PC-9 (cell line): ENCODE measurements at regions not wholly inside any gene's neighbourhood (a gene's known extent, or its start where the extent isn't known, plus 50 kb on each side); places are given as distances from the start of the nearest gene placed in this dataset.

Experiments
- BruUV-seq: library from RNA; stranded (reverse); fragments of 400-500 nt; replicated peaks from 2 replicates; lab custom pipeline; 2021; lab: Mats Ljungman, UMichigan
- CTCF ChIA-PET: fragments of 300-600 bp; sonication (Branson Sonifier 250); formaldehyde crosslinking; loops from one replicate; lab custom pipeline; 2022; ENCODE audit warnings: antibody characterized with exemption; lab: Charles Lee
- POLR2A ChIA-PET: fragments of 300-600 bp; sonication (Branson Sonifier 250); formaldehyde crosslinking; loops from one replicate; lab custom pipeline; 2022; ENCODE audit warnings: antibody characterized with exemption; ENCODE audit not compliant: unreplicated experiment; lab: Charles Lee
- DNase-seq, 2 experiments: peaks; one replicate each; pipeline versions ENCODE4 v3.0.0 to v3.0.0-alpha.2; 2015 to 2022; ENCODE audit warnings: mixed read lengths in 1 of 2
- H2AFZ ChIP-seq: fragments of 200-600 bp; sonication (generic); 2 replicates; pipeline ENCODE4 v1.8.1; 2017; ENCODE audit warnings: antibody characterized with exemption
- H3F3A ChIP-seq: fragments of 200-600 bp; sonication (generic); 2 replicates; pipeline ENCODE4 v1.8.1; 2017; ENCODE audit warnings: antibody characterized with exemption, mild to moderate bottlenecking, low read depth; ENCODE audit not compliant: insufficient read depth
- H3K27ac ChIP-seq: fragments of 200-600 bp; sonication (generic); 2 replicates; pipeline ENCODE4 v1.6.1; 2016; ENCODE audit warnings: mixed run types
- H3K27me3 ChIP-seq: fragments of 200-600 bp; sonication (generic); 2 replicates; pipeline ENCODE4 v1.6.1; 2016; ENCODE audit warnings: low read depth, mixed run types; ENCODE audit not compliant: insufficient read depth
- H3K36me3 ChIP-seq: fragments of 200-600 bp; sonication (generic); 2 replicates; pipeline ENCODE4 v1.6.1; 2016; ENCODE audit warnings: low read depth, mixed run types
- H3K4me1 ChIP-seq: fragments of 200-600 bp; sonication (generic); replicated peaks from 2 replicates; pipeline ENCODE4 v1.6.1; 2016; ENCODE audit warnings: mixed run types; ENCODE audit not compliant: insufficient read depth
- H3K4me2 ChIP-seq: fragments of 200-600 bp; sonication (generic); 2 replicates; pipeline ENCODE4 v1.6.1; 2017; ENCODE audit warnings: mixed run types
- H3K4me3 ChIP-seq: fragments of 200-600 bp; sonication (generic); 2 replicates; pipeline ENCODE4 v1.6.1; 2016; ENCODE audit warnings: mixed run types
- H3K79me2 ChIP-seq: fragments of 200-600 bp; sonication (generic); 2 replicates; pipeline ENCODE4 v1.6.1; 2017; ENCODE audit warnings: low read depth, mixed run types
- H3K9me2 ChIP-seq: fragments of 200-600 bp; sonication (generic); 2 replicates; pipeline ENCODE4 v1.8.1; 2017; ENCODE audit warnings: mild to moderate bottlenecking; ENCODE audit not compliant: insufficient read depth
- H3K9me3 ChIP-seq: fragments of 200-600 bp; sonication (generic); 2 replicates; pipeline ENCODE4 v1.8.1; 2016; ENCODE audit warnings: low read depth; ENCODE audit not compliant: insufficient read depth
- H4K20me1 ChIP-seq: fragments of 200-600 bp; sonication (generic); 2 replicates; pipeline ENCODE4 v1.8.1; 2017; ENCODE audit not compliant: insufficient read depth
- CTCF ChIP-seq: fragments of 200-600 bp; sonication (generic); conservative IDR thresholded peaks from 2 replicates; pipeline ENCODE4 v1.6.1; 2017; ENCODE audit warnings: mixed run types, antibody characterized with exemption, mild to moderate bottlenecking, moderate library complexity
- EZH2 ChIP-seq: fragments of 200-600 bp; sonication (generic); IDR thresholded peaks from 2 replicates; pipeline ENCODE4 v1.8.0; 2017; ENCODE audit warnings: antibody characterized with exemption, low read depth
- intact Hi-C: fragments of 100-400 bp; cut with micrococcal nuclease; formaldehyde crosslinking; loops from one replicate; pipeline ENCODE4 v1.10.0; 2022; ENCODE audit not compliant: unreplicated experiment

- TF ChIP-seq EZH2 (no peak), CTCF (no peak)
- Histone ChIP-seq H4K20me1 (no peaks in the 10 kb centered on the region), H2AFZ (no peak overlapping the region), H3K36me3 (no peaks in the 10 kb centered on the region), H3K79me2 (no peaks in the 10 kb centered on the region), H3K27me3 (no peaks in the 10 kb centered on the region), H3F3A (no peaks in the 10 kb centered on the region), H3K4me3 (no peak overlapping the region), H3K27ac (no peak overlapping the region), H3K9me3 (peaks cover 6% of the 10 kb centered on the region), H3K9me2 (no peaks in the 10 kb centered on the region; the same call in 1 of the 2 replicates), H3K4me1 (no peaks in the 10 kb centered on the region), H3K4me2 (no peak overlapping the region)
- intact Hi-C loops = no loop called here
- no peak for DNase-seq
- POLR2A ChIA-PET = no interaction called here
- no TSS peak for BruUV-seq
- CTCF ChIA-PET = no interaction called here
Measured at GRCh38 chr10:63021225-63021624, 111.9 kb upstream of the NRBF2 start.

- H3K4me2 ChIP-seq = no peak overlapping the region
- intact Hi-C loops = no loop called here
- no peak overlapping the region for H3K27ac ChIP-seq
- H3K9me2 ChIP-seq = no peaks in the 10 kb centered on the region; the same call in 1 of the 2 replicates
- ChIA-PET POLR2A (no interaction called here), CTCF (no interaction called here)
- H4K20me1 ChIP-seq = no peaks in the 10 kb centered on the region
- no peak overlapping the region for H2AFZ ChIP-seq
- no peaks in the 10 kb centered on the region for H3F3A ChIP-seq
- no peak for DNase-seq
- peaks cover 6% of the 10 kb centered on the region; the same call in 1 of the 2 replicates for H3K9me3 ChIP-seq
- TF ChIP-seq EZH2 = no peak
- no peak for TF ChIP-seq CTCF
- H3K27me3 ChIP-seq = no peaks in the 10 kb centered on the region
- no TSS peak for BruUV-seq
- H3K4me1 ChIP-seq = no peaks in the 10 kb centered on the region
- H3K36me3 ChIP-seq = no peaks in the 10 kb centered on the region
- no peak overlapping the region for H3K4me3 ChIP-seq
- H3K79me2 ChIP-seq = no peaks in the 10 kb centered on the region
Measured at GRCh38 chr10:63013755-63014154, 119.4 kb upstream of the NRBF2 start.

- intact Hi-C loops = no loop called here
- CTCF ChIA-PET = no interaction called here
Measured at GRCh38 chr10:63012623-63013022, 120.5 kb upstream of the NRBF2 start.

More at GRCh38 chr10:63012623-63013022, 120.5 kb upstream of the NRBF2 start:
- Histone ChIP-seq H3F3A (no peaks in the 10 kb centered on the region), H2AFZ (no peak overlapping the region), H3K79me2 (no peaks in the 10 kb centered on the region), H3K9me3 (peaks cover 6% of the 10 kb centered on the region; the same call in 1 of the 2 replicates), H3K27ac (no peak overlapping the region), H3K4me3 (no peak overlapping the region), H4K20me1 (no peaks in the 10 kb centered on the region), H3K4me2 (no peak overlapping the region), H3K27me3 (no peaks in the 10 kb centered on the region), H3K9me2 (no peaks in the 10 kb centered on the region; the same call in 1 of the 2 replicates), H3K4me1 (no peaks in the 10 kb centered on the region), H3K36me3 (no peaks in the 10 kb centered on the region)
- BruUV-seq = no TSS peak
- no peak for DNase-seq
- TF ChIP-seq EZH2 (no peak), CTCF (no peak)
- POLR2A ChIA-PET = no interaction called here
